ENCODE measurements at regions not wholly inside any gene's neighbourhood (a gene's known extent, or its start where the extent isn't known, plus 50 kb on each side); places are given as distances from the start of the nearest gene placed in this dataset.
A peak's percentile ranks its signal among the peaks of the same experiment; 100 is the strongest.

GRCh38 chrX:69264158-69264581 lies 98.9 kb upstream of the PJA1 start:
- no peak for DNase-seq

- DNase-seq = no peak
These were observed 98.1 kb upstream of the PJA1 start for GRCh38 chrX:69263251-69263820.

GRCh38 chrX:69262036-69262936 lies 97.0 kb upstream of the PJA1 start:
- no peak for DNase-seq

GRCh38 chrX:69260169-69260568 lies 94.9 kb upstream of the PJA1 start:
- no peak for DNase-seq

GRCh38 chrX:69258893-69259292 lies 93.6 kb upstream of the PJA1 start:
- DNase-seq = no peak

GRCh38 chrX:69257499-69258127 lies 92.4 kb upstream of the PJA1 start:
- DNase-seq = no peak

GRCh38 chrX:69256291-69256565 lies 91.0 kb upstream of the PJA1 start:
- DNase-seq = no peak

- no peak for DNase-seq
These were observed 90.4 kb upstream of the PJA1 start for GRCh38 chrX:69255441-69256290.

GRCh38 chrX:69253821-69254220 lies 88.6 kb upstream of the PJA1 start:
- DNase-seq = no peak

GRCh38 chrX:69243276-69243675 lies 78.0 kb upstream of the PJA1 start:
- no peak for DNase-seq

- DNase-seq = no peak
These were observed 73.6 kb upstream of the PJA1 start for GRCh38 chrX:69238887-69239231.

GRCh38 chrX:69238114-69238886 lies 73.0 kb upstream of the PJA1 start:
- DNase-seq = no peak

GRCh38 chrX:69237236-69237635 lies 72.0 kb upstream of the PJA1 start:
- DNase-seq = no peak

- DNase-seq = no peak
These were observed 71.4 kb upstream of the PJA1 start for GRCh38 chrX:69236641-69237040.

GRCh38 chrX:69234624-69235023 lies 69.4 kb upstream of the PJA1 start:
- no peak for DNase-seq

- peak; percentile 30 for DNase-seq
These were observed 67.7 kb upstream of the PJA1 start for GRCh38 chrX:69232945-69233344.

GRCh38 chrX:69231903-69232302 lies 66.7 kb upstream of the PJA1 start:
- DNase-seq = no peak

GRCh38 chrX:69229436-69229835 lies 64.2 kb upstream of the PJA1 start:
- no peak for DNase-seq

- DNase-seq = no peak
These were observed 63.5 kb upstream of the PJA1 start for GRCh38 chrX:69228732-69229131.

- DNase-seq = no peak
These were observed 61.4 kb upstream of the PJA1 start for GRCh38 chrX:69226459-69227158.

- DNase-seq = peak; percentile 11
These were observed 57.1 kb upstream of the PJA1 start for GRCh38 chrX:69222103-69223090.
